Skeletal muscle cell (primary cell): ENCODE measurements at regions not wholly inside any gene's neighbourhood (a gene's known extent, or its start where the extent isn't known, plus 50 kb on each side); places are given as distances from the start of the nearest gene placed in this dataset.
A peak's percentile ranks its signal among the peaks of the same experiment; 100 is the strongest.

Experiments
- DNase-seq: peaks from one replicate; pipeline ENCODE4 v3.0.0-alpha.2; 2010; ENCODE audit warnings: low read depth
- H3K4me3 ChIP-seq: 2 replicates; pipeline ENCODE4 v1.5.1; 2011; ENCODE audit warnings: low read depth, mild to moderate bottlenecking, control low read depth, low read length, moderate library complexity

DNA sequence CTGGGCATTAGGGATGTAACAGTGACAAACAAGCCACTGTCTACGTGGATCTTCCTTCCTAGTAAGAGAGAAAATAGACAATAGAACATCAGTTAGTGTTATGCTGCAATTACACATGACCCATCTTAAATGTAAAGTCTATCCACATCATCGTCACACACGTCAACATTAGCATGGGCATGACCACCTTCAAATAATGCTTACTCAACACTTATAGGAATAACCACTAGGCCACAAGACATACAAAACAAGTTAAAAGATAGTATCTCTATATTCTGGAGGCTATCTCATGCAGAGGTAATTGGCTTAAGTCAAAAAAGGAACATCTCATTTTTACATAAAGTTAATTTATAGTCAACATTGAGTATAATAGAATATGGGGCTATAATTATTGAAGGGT is 156.5 kb downstream of the MOXD1 start:
- DNase-seq: no peak
- H3K4me3 ChIP-seq: no peak overlapping the region

DNA sequence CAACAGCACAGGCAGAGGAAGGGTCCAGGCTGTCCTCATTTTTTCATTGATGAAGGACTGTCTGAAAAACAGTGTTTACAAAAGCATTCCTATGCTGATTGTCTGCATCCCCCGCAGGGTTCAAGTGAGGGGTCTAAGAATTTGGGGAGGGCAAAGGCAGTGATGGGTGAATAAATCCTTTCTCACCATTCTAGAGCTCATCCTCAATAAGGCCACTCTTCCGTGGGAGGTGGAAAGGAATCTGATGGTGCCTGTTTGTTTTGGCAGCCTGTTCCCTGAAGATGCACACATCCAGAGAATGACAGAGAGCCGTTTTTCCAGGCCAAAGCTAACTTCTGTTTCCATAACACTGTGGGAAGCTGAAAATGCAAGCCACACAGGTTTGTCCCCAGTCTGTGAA is 164.5 kb downstream of the MOXD1 start:
- peak; percentile 56 for DNase-seq
- no peak overlapping the region for H3K4me3 ChIP-seq

- H3K4me3 ChIP-seq: no peak overlapping the region
- no peak for DNase-seq
Measured at GRCh38 chr6:132236281-132236680, 165.0 kb downstream of the MOXD1 start.

DNA sequence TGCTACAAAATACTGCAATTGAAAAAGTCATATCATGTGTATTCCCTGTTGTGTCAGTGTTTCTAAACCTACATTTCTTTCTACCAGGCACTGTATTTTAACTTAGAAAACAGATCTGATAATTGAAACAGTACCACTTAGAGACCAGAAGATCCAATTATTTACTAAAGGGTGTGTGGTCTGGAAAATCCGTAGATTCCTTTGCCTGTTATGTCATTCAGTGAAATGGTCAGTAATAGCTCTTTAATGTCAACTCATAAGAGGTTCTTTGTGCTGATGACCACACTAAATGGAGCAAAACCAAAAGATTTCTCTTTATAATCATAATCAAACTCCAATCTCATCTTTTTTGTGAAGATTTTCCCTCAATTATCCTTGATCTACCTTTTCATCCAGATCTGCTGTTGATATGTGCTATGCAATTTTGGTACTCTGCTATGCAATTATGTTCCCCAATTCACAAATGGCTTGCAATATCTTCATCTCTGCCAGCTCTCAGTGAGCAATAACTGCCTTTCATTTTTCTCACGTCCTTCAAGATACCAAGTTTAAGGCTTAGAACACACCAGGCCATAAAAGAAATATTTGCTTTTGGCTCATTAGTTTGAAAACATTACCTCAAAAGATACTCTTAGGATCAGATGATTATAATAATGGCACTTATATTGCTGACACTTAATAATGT is 165.5 kb downstream of the MOXD1 start:
- no peak overlapping the region for H3K4me3 ChIP-seq
- no peak for DNase-seq

DNA sequence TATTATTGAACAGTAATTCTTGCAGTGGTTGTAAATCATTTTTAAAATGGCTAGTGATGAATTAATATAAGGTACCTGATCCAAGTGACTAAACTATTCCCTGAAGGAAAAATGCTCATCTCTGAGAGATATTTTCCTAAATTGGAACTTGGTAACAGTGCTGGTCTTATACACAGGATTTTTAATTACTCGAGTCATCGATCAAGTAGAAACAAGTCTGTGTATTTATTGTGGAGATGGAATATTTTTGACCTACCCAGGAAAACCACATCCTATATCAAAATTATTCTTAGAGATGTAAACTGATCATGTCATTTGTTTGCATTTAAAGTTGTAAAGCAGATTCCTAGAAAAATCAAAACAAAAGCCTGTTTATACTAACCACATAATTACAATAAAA is 166.9 kb downstream of the MOXD1 start:
- no peak overlapping the region for H3K4me3 ChIP-seq
- DNase-seq: no peak

DNA sequence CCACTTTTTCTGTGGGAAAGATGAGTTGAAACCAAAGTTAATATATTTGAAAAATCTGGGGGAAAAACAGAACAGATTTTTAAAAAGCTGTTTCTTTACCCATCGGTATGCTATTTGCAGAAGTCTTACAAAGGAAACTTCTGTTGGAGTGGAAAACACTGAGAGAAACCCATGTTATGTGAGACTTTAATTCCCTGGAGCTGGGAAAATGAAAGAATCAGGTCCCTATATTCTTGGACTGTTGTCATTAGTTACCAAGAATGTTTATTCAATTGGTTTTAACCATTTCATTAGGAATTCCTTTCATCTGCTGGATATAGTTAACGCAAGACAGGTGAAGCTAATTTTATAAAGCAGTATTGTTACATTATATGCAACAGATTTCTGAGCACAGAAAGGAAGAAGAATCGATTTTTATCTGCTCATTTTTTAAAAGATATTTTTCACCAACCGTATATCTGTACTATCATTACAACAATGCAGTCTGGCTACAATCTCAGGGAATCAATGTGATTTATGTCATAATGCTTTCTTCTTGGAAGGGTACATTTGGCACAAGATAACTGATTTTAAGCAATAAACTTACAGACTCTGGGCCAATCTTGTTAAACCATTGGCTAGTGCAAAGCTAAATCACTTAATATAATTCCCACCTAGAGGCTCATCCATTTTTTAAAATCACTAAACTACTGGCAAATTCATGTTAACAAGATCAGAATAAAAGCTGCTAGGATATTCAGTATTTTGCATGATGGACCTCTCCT is 170.0 kb downstream of the MOXD1 start:
- no peak overlapping the region for H3K4me3 ChIP-seq
- DNase-seq: no peak

- DNase-seq: no peak
- no peak overlapping the region for H3K4me3 ChIP-seq
Measured at GRCh38 chr6:132228894-132229293, 172.4 kb downstream of the MOXD1 start.

GRCh38 chr6:132227904-132228303 is 173.4 kb downstream of the MOXD1 start:
- no peak for DNase-seq
- no peak overlapping the region for H3K4me3 ChIP-seq

DNA sequence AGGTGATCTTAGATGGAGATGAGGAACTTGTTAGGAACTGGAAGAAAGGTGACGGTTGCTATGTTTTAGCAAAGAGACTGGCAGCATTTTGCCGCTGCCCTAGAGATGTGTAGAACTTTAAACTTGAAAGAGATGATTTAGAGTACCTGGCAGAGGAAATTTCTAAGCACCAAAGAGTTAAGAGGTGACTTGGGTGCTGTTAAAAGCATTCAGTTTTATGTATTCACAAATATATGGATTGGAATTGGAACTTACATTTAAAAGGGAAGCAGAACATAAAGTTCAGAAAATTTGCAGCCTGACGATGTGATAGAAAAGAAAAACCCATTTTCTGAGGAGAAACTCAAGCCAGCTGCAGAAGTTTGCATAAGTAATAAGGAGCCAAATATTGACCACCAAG is 176.3 kb downstream of the MOXD1 start:
- no peak for DNase-seq
- no peak overlapping the region for H3K4me3 ChIP-seq

DNA sequence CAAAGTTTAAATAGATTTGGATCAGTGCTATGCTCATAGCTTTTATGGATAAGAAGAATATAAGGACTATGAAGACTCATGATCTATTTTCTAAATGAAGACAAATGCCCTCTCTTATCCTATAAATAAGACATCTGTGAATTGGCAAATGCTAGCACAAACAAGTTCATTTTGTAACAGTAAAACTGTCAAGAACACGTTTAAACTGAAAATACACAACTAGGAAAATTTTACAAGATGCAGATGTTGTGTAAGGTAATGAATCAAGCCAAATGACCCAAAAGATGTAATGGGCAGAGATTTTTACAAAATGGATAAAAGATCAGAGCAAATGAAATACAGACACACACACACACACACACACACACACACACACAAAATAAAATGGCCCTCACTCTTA is 180.5 kb downstream of the MOXD1 start:
- no peak overlapping the region for H3K4me3 ChIP-seq
- no peak for DNase-seq

DNA sequence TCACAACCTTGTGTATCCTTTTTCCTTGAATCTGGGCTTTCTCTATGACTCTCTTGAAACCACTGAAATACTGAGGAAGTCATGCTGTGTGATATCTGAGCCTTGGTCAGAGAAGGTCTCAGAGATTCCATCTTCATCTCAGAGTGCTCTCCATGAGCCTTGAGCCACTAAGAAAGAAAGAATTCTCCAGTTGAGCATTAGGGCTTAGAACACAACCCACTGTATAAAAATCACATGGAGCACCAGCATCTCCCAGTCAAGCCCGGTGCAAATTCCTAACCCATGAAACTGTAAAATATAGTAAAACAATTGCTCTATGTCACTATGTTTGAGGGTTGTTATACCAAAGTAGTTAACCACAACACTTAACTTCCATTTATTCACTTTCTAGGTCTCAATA is 181.4 kb downstream of the MOXD1 start:
- no peak for DNase-seq

DNA sequence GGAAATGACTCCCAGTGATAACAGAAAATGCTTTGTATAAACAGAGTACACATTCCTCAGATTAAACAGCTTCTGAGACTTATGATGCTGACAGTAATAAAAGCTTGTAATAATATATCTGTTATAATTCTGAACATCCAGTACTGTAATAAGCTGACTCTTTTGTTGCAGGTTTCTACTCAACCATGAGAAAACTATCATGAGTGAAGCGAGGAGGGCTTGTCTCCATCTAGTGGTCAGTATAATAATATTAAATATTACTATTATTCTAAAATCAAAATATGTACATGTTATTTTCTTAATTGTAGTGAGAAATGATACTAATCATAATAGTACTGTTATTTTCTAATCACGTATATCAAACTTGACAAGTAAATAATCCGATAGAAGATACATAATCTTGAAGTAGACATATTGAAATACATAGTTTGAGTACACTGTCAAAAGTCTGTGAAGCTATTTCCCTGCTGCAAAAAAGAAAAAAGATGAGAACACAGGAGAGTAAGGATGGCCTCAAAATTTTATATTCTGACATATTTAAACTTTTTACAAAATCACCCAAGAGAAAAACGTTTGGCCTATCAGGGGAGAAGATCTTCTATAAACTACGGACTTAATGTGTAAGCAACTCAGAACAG is 183.1 kb downstream of the MOXD1 start:
- no peak overlapping the region for H3K4me3 ChIP-seq
- DNase-seq: no peak

More for the DNA sequence above, 181.4 kb downstream of the MOXD1 start:
- H3K4me3 ChIP-seq: no peak overlapping the region

- no peak for DNase-seq
- no peak overlapping the region for H3K4me3 ChIP-seq
Measured at GRCh38 chr6:132215805-132216204, 185.5 kb downstream of the MOXD1 start.

GRCh38 chr6:132214716-132215115 is 186.6 kb downstream of the MOXD1 start:
- no peak for DNase-seq

GRCh38 chr6:132213732-132214131 is 187.5 kb downstream of the MOXD1 start:
- DNase-seq: no peak
- H3K4me3 ChIP-seq: no peak overlapping the region

More at GRCh38 chr6:132214716-132215115, 186.6 kb downstream of the MOXD1 start:
- no peak overlapping the region for H3K4me3 ChIP-seq

GRCh38 chr6:132213191-132213590 is 188.1 kb downstream of the MOXD1 start:
- no peak for DNase-seq
- H3K4me3 ChIP-seq: no peak overlapping the region

DNA sequence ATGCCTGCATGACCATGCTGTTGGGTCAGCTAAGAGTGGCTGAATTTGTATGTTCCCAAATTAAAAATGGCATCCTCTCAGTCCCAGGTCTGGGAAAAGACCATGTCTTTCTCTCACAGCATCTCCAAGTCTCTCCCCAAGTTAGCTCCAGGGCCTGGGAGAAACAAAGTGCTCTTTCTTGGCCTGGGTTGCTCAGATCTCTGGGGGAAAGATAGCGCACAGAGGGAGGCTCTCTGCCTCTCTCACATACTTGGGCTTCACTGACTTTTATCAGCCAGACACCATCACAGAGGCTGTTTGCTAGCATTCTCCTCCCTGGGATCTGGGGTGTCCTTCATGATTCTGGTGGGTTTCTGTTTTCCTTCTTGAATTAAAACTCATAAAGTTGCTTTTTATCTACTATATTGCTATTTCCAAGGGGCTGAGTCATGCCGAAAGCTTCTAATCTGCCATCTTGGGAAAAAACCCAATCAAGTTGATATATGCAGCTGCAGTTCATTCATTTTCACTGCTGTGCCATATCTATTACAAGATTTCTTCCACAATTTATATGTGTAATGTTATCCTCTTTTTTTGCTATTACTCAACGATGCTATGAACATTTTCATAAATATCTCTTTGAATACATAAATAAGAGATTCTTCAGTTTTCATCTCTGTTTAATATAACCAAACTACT is 190.2 kb downstream of the MOXD1 start:
- no peak overlapping the region for H3K4me3 ChIP-seq
- no peak for DNase-seq

GRCh38 chr6:132209351-132209750 is 191.9 kb downstream of the MOXD1 start:
- no peak for DNase-seq
- H3K4me3 ChIP-seq: no peak overlapping the region

GRCh38 chr6:132207991-132208390 is 193.3 kb downstream of the MOXD1 start:
- DNase-seq: no peak
- H3K4me3 ChIP-seq: no peak overlapping the region

- no peak for DNase-seq
- H3K4me3 ChIP-seq: no peak overlapping the region
Measured at GRCh38 chr6:132205946-132206345, 195.3 kb downstream of the MOXD1 start.
